A673 (cell line): ENCODE measurements at regions not wholly inside any gene's neighbourhood (a gene's known extent, or its start where the extent isn't known, plus 50 kb on each side); places are given as distances from the start of the nearest gene placed in this dataset.

Experiments used
- CTCF ChIP-seq: fragments of 300-800, 200-600 bp; sonication (generic); conservative IDR thresholded peaks from 2 replicates; pipeline ENCODE4 v1.5.1; 2017; ENCODE audit warnings: low read depth, mild to moderate bottlenecking, antibody characterized with exemption, low read length, moderate library complexity, mixed read lengths
- EZH2 ChIP-seq: fragments of 200-600 bp; sonication (generic); IDR thresholded peaks from 2 replicates; pipeline ENCODE4 v1.6.1; 2017; ENCODE audit warnings: borderline replicate concordance, low read depth, mild to moderate bottlenecking, mixed read lengths, antibody characterized with exemption, low read length; ENCODE audit not compliant: poor library complexity, severe bottlenecking

- no peak for TF ChIP-seq CTCF
- TF ChIP-seq EZH2, result no peak
Measured at GRCh38 chr6:134516582-134516981, 198.7 kb upstream of the SGK1 start.
